K562 (cell line): ENCODE measurements at regions not wholly inside any gene's neighbourhood (a gene's known extent, or its start where the extent isn't known, plus 50 kb on each side); places are given as distances from the start of the nearest gene placed in this dataset.

Experiments used
- ARID1B ChIP-seq: fragments of 450-650 bp; IDR thresholded peaks from 2 replicates; pipeline ENCODE4 v1.6.1; 2016; ENCODE audit warnings: antibody characterized with exemption, mild to moderate bottlenecking, inconsistent platforms
- EZH2 ChIP-seq: IDR thresholded peaks from 2 replicates; pipeline ENCODE4 v1.6.1; 2012; ENCODE audit warnings: low read depth, mild to moderate bottlenecking, inconsistent platforms, low read length, borderline replicate concordance
- KAT8 ChIP-seq: fragments of 450-650 bp; IDR thresholded peaks from 2 replicates; pipeline ENCODE4 v1.6.1; 2016; ENCODE audit warnings: low read depth, mild to moderate bottlenecking
- MAZ ChIP-seq, 2 experiments: fragments of 450-650 bp in 1 of 2; sonication (generic) in 1 of 2; formaldehyde crosslinking; IDR thresholded peaks in 1 of 2; conservative IDR thresholded peaks in 1 of 2; 2 replicates each; pipeline versions ENCODE4 v1.4.0 to v1.5.0; 2020; ENCODE audit warnings: mild to moderate bottlenecking in 1 of 2, missing genetic modification reagents in 1 of 2
- NRF1 ChIP-seq, 2 experiments: fragments of 450-650 bp; IDR thresholded peaks in 1 of 2; conservative IDR thresholded peaks in 1 of 2; 2 replicates each; pipeline ENCODE4 v1.6.1; 2014; ENCODE audit warnings: mild to moderate bottlenecking in 2 of 2
- PHB ChIP-seq: fragments of 250-450 bp; sonication (Bioruptor Pico); IDR thresholded peaks from 2 replicates; pipeline ENCODE4 v1.5.0; 2021
- POLR2A ChIP-seq: fragments of 450-650 bp; conservative IDR thresholded peaks from 2 replicates; pipeline ENCODE4 v1.6.1; 2016
- SRF ChIP-seq, 2 experiments: fragments of 250-450, 450-650 bp in 1 of 2; sonication (Bioruptor Pico) in 1 of 2; sonication (generic) in 1 of 2; formaldehyde crosslinking; IDR thresholded peaks; 2 replicates each; pipeline versions ENCODE4 v1.5.0 to v1.5.1; 2020 to 2022; ENCODE audit warnings: mild to moderate bottlenecking in 1 of 2, missing genetic modification reagents in 1 of 2
- ZZZ3 ChIP-seq: fragments of 450-650 bp; IDR thresholded peaks from 2 replicates; pipeline ENCODE4 v1.6.1; 2016; ENCODE audit warnings: antibody characterized with exemption, mild to moderate bottlenecking, moderate library complexity
- TF ChIP-seq, protein P1 (sequence below), 3 experiments: IDR thresholded peaks in 2 of 3; conservative IDR thresholded peaks in 1 of 3; 2 replicates each; pipeline ENCODE4 v1.5.1; 2011 to 2012; ENCODE audit warnings: low read length in 3 of 3, mild to moderate bottlenecking in 3 of 3, control low read depth in 2 of 3, improper control_type of control experiment in 1 of 3, inconsistent platforms in 1 of 3, low read depth in 1 of 3, mixed read lengths in 1 of 3, moderate library complexity in 1 of 3; ENCODE audit not compliant: insufficient read depth in 2 of 3
- TF ChIP-seq, protein P2 (sequence below): fragments of 450-650 bp; formaldehyde crosslinking; IDR thresholded peaks from 2 replicates; pipeline ENCODE4 v1.4.0; 2020; ENCODE audit warnings: mild to moderate bottlenecking, mixed read lengths

DNA sequence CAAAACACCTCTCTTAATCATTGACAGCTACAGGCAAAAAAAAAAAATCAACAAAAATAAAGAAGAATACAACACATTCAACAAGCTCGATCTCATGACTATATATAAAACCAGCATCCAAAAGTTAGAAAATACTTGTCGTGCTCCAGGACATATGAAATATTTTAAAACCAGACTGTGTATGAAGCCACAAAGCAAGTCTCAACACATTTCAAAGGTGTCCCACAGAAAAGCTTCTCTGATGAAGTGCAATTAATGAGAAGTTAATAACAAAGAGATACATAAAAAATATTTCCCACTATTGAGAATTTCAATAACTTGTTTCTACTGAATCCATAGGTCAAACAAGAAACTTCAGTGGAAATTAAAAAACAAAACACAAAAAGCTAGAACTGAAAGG lies 178.7 kb downstream of the PLK2 start:
- no peak for TF ChIP-seq ARID1B
- TF ChIP-seq, protein P1, sequence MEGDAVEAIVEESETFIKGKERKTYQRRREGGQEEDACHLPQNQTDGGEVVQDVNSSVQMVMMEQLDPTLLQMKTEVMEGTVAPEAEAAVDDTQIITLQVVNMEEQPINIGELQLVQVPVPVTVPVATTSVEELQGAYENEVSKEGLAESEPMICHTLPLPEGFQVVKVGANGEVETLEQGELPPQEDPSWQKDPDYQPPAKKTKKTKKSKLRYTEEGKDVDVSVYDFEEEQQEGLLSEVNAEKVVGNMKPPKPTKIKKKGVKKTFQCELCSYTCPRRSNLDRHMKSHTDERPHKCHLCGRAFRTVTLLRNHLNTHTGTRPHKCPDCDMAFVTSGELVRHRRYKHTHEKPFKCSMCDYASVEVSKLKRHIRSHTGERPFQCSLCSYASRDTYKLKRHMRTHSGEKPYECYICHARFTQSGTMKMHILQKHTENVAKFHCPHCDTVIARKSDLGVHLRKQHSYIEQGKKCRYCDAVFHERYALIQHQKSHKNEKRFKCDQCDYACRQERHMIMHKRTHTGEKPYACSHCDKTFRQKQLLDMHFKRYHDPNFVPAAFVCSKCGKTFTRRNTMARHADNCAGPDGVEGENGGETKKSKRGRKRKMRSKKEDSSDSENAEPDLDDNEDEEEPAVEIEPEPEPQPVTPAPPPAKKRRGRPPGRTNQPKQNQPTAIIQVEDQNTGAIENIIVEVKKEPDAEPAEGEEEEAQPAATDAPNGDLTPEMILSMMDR (IDR thresholded peaks at IDR 0.05 in 2 of 3, conservative IDR thresholded peaks at IDR 0.05 in 1 of 3; ENCODE audit: insufficient read depth in 2 of 3, low read depth in 1 of 3, low read length in 3 of 3) = no peak
- TF ChIP-seq SRF (CRISPR knock-in tag; IDR thresholded peaks at IDR 0.05) = no peak
- TF ChIP-seq PHB = no peak
- no peak for TF ChIP-seq POLR2A
- TF ChIP-seq, protein P2, sequence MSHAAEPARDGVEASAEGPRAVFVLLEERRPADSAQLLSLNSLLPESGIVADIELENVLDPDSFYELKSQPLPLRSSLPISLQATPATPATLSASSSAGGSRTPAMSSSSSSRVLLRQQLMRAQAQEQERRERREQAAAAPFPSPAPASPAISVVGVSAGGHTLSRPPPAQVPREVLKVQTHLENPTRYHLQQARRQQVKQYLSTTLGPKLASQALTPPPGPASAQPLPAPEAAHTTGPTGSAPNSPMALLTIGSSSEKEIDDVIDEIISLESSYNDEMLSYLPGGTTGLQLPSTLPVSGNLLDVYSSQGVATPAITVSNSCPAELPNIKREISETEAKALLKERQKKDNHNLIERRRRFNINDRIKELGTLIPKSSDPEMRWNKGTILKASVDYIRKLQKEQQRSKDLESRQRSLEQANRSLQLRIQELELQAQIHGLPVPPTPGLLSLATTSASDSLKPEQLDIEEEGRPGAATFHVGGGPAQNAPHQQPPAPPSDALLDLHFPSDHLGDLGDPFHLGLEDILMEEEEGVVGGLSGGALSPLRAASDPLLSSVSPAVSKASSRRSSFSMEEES (CRISPR knock-in tag) = no peak
- no peak for TF ChIP-seq NRF1 (conservative IDR thresholded peaks at IDR 0.05 in 1 of 2, IDR thresholded peaks at IDR 0.05 in 1 of 2)
- no peak for TF ChIP-seq KAT8
- TF ChIP-seq MAZ (CRISPR knock-in tag; conservative IDR thresholded peaks at IDR 0.05 in 1 of 2, IDR thresholded peaks at IDR 0.05 in 1 of 2) = no peak
- TF ChIP-seq EZH2 = no peak
- no peak for TF ChIP-seq ZZZ3
